SU-DHL-6 (cell line): ENCODE measurements at regions not wholly inside any gene's neighbourhood (a gene's known extent, or its start where the extent isn't known, plus 50 kb on each side); places are given as distances from the start of the nearest gene placed in this dataset.

Experiments used
- H2AFZ ChIP-seq: fragments of 200-600 bp; sonication (generic); 2 replicates; pipeline ENCODE4 v1.6.1; 2014; ENCODE audit warnings: low read depth, mild to moderate bottlenecking, moderate library complexity, mixed read lengths, antibody characterized with exemption, low read length; ENCODE audit not compliant: severe bottlenecking
- H3F3A ChIP-seq: fragments of 200-600 bp; shearing (Covaris generic); 2 replicates; pipeline ENCODE4 v1.6.0; 2016; ENCODE audit warnings: antibody characterized with exemption, mild to moderate bottlenecking; ENCODE audit not compliant: insufficient read depth
- H3K27ac ChIP-seq: fragments of 200-600 bp; sonication (generic); 2 replicates; pipeline ENCODE4 v1.5.1; 2016; ENCODE audit warnings: low read depth, mild to moderate bottlenecking, low read length, moderate library complexity, mixed read lengths
- H3K27me3 ChIP-seq: fragments of 200-600 bp; sonication (generic), shearing (Covaris generic); 2 replicates; pipeline ENCODE4 v1.6.0; 2014; ENCODE audit warnings: mild to moderate bottlenecking, low read length
- H3K36me3 ChIP-seq: fragments of 200-600 bp; sonication (generic); 2 replicates; pipeline ENCODE4 v1.6.1; 2014; ENCODE audit warnings: mild to moderate bottlenecking, low read length, mixed read lengths
- H3K4me2 ChIP-seq: fragments of 300-600, 200-600 bp; shearing (Covaris generic), sonication (generic); 2 replicates; pipeline ENCODE4 v1.6.0; 2014; ENCODE audit warnings: low read length, low read depth, mild to moderate bottlenecking; ENCODE audit not compliant: poor library complexity, severe bottlenecking
- H3K4me3 ChIP-seq: fragments of 200-600 bp; sonication (generic); 2 replicates; pipeline ENCODE4 v1.5.1; 2014; ENCODE audit warnings: antibody characterized with exemption, low read length, mild to moderate bottlenecking, mixed read lengths; ENCODE audit not compliant: insufficient read depth, poor library complexity, severe bottlenecking
- H3K79me2 ChIP-seq: fragments of 200-600 bp; sonication (generic); 2 replicates; pipeline ENCODE4 v1.6.1; 2014; ENCODE audit warnings: mild to moderate bottlenecking, low read length, moderate library complexity; ENCODE audit not compliant: insufficient read depth
- H3K9ac ChIP-seq: fragments of 200-600 bp; sonication (generic); 2 replicates; pipeline ENCODE4 v1.7.0; 2014; ENCODE audit warnings: mild to moderate bottlenecking, low read length
- H3K9me2 ChIP-seq: fragments of 200-600 bp; sonication (generic); replicated peaks from 2 replicates; pipeline ENCODE4 v1.6.1; 2014; ENCODE audit warnings: low read length; ENCODE audit not compliant: insufficient read depth
- H3K9me3 ChIP-seq: fragments of 200-600 bp; sonication (generic); 2 replicates; pipeline ENCODE4 v1.6.1; 2014; ENCODE audit warnings: low read length, mixed read lengths; ENCODE audit not compliant: insufficient read depth
- H4K20me1 ChIP-seq: fragments of 200-600 bp; sonication (generic); 2 replicates; pipeline ENCODE4 v1.6.1; 2014; ENCODE audit warnings: low read depth, mild to moderate bottlenecking, antibody characterized with exemption, low read length, moderate library complexity, mixed read lengths
- EZH2phosphoT487 ChIP-seq: fragments of 200-600 bp; sonication (generic), shearing (Covaris generic); conservative IDR thresholded peaks from 2 replicates; pipeline ENCODE4 v1.6.1; 2018; ENCODE audit warnings: mild to moderate bottlenecking, antibody characterized with exemption, low read length, moderate library complexity, mixed read lengths
- TF ChIP-seq, protein P1 (sequence below): fragments of 200-600 bp; sonication (generic); IDR thresholded peaks from one replicate; pipeline ENCODE4 v1.5.1; 2017; ENCODE audit warnings: antibody characterized with exemption, mild to moderate bottlenecking, low read length, moderate library complexity; ENCODE audit not compliant: insufficient read depth, poor library complexity, severe bottlenecking

DNA sequence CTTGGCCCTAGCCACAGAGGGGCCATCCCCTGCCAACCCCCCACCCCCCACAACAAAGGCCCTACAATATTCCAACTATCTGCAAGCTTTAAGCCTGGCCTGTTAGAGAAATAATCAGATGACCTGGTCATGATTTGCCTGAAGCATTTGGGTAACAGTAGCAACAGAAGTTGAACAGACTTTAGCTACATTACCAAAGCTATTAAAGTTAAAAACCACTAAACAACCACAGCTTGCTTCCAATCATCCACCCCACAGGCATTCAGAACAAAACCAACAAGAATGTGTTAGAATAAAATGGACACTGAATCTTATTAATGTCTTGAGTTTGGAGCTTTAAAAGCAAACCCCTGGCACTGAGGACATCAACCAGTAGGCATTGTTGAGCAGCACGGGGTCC, 250.9 kb downstream of the LRFN2 start:
- no peaks in the 10 kb centered on the region for H3K27me3 ChIP-seq
- no peaks in the 10 kb centered on the region for H3K9me2 ChIP-seq
- no peak overlapping the region for H2AFZ ChIP-seq
- H4K20me1 ChIP-seq = no peaks in the 10 kb centered on the region
- no peak overlapping the region for H3K4me2 ChIP-seq
- no peaks in the 10 kb centered on the region for H3F3A ChIP-seq
- no peak overlapping the region for H3K27ac ChIP-seq
- H3K79me2 ChIP-seq = no peaks in the 10 kb centered on the region
- H3K36me3 ChIP-seq = no peaks in the 10 kb centered on the region
- H3K4me3 ChIP-seq = no peak overlapping the region
- no peak for TF ChIP-seq EZH2phosphoT487
- TF ChIP-seq, protein P1, sequence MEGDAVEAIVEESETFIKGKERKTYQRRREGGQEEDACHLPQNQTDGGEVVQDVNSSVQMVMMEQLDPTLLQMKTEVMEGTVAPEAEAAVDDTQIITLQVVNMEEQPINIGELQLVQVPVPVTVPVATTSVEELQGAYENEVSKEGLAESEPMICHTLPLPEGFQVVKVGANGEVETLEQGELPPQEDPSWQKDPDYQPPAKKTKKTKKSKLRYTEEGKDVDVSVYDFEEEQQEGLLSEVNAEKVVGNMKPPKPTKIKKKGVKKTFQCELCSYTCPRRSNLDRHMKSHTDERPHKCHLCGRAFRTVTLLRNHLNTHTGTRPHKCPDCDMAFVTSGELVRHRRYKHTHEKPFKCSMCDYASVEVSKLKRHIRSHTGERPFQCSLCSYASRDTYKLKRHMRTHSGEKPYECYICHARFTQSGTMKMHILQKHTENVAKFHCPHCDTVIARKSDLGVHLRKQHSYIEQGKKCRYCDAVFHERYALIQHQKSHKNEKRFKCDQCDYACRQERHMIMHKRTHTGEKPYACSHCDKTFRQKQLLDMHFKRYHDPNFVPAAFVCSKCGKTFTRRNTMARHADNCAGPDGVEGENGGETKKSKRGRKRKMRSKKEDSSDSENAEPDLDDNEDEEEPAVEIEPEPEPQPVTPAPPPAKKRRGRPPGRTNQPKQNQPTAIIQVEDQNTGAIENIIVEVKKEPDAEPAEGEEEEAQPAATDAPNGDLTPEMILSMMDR = no peak
- no peaks in the 10 kb centered on the region for H3K9me3 ChIP-seq
- H3K9ac ChIP-seq = no peak overlapping the region

DNA sequence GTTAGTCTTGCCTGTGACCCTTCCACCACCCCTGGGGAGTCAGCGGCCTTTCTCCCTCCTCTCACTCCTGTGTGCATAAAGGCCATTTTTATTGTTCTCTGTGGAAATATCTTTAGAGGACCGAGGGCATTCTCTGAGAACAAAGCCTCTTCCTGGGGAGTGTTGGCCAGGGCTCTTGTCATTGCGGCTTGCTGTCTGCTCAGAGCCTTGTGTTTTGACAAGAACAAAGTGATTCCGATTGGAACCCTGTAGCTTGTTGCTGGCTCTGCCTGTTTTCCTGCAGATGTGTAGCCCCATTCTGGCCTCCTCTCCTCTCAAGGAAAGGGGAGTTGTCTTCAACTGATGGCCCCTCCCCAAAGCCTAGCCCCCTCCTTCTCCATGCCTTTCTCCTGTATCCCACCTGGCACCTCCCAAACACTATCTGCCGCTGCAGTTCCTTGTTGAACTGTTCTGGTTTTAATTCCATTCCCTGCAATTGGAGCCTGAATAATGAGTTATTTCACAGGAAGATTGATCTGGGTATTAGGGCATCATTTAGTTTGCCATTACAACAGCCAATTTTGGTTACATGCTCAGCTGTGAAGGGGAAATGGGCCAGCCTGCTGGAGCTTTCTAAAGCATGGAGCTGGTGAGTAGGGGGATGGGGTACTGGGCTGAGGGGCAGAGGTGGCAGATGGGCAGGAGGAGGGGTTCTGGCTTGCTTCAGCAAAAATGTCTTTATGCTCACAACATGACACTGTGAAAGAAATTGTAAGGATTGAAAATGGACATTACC, 252.5 kb downstream of the LRFN2 start:
- Histone ChIP-seq H3K9ac (no peak overlapping the region), H3K27me3 (no peaks in the 10 kb centered on the region), H4K20me1 (no peaks in the 10 kb centered on the region), H3K9me2 (no peaks in the 10 kb centered on the region), H3K79me2 (no peaks in the 10 kb centered on the region), H3K36me3 (no peaks in the 10 kb centered on the region), H3K27ac (no peak overlapping the region), H3K9me3 (no peaks in the 10 kb centered on the region), H3K4me2 (no peak overlapping the region), H2AFZ (no peak overlapping the region), H3F3A (no peaks in the 10 kb centered on the region), H3K4me3 (no peak overlapping the region)
- no peak for TF ChIP-seq EZH2phosphoT487
- TF ChIP-seq, protein P1 = no peak

GRCh38 chr6:40331545-40331944, 255.6 kb downstream of the LRFN2 start:
- H3K9ac ChIP-seq = no peak overlapping the region
- no peak overlapping the region for H2AFZ ChIP-seq
- no peaks in the 10 kb centered on the region for H3K36me3 ChIP-seq
- H3K9me3 ChIP-seq = no peaks in the 10 kb centered on the region
- no peaks in the 10 kb centered on the region for H4K20me1 ChIP-seq
- H3K9me2 ChIP-seq = no peaks in the 10 kb centered on the region
- no peak overlapping the region for H3K27ac ChIP-seq
- H3K4me3 ChIP-seq = no peak overlapping the region
- H3K4me2 ChIP-seq = no peak overlapping the region
- H3F3A ChIP-seq = no peaks in the 10 kb centered on the region
- H3K27me3 ChIP-seq = no peaks in the 10 kb centered on the region
- no peaks in the 10 kb centered on the region for H3K79me2 ChIP-seq
- TF ChIP-seq, protein P1 = no peak
- no peak for TF ChIP-seq EZH2phosphoT487
